ENCODE measurements at regions not wholly inside any gene's neighbourhood (a gene's known extent, or its start where the extent isn't known, plus 50 kb on each side); places are given as distances from the start of the nearest gene placed in this dataset.

GRCh38 chr7:25926451-25926850 is 225.5 kb upstream of the NFE2L3 start:
- no peak for TF ChIP-seq CTCF (IDR thresholded peaks at IDR 0.05)
- TF ChIP-seq POLR2A (IDR thresholded peaks at IDR 0.05) = no peak
- no peak for TF ChIP-seq POLR2AphosphoS5 (IDR thresholded peaks at IDR 0.05)

All from sigmoid colon (tissue), 4 donors.